ENCODE measurements at regions not wholly inside any gene's neighbourhood (a gene's known extent, or its start where the extent isn't known, plus 50 kb on each side); places are given as distances from the start of the nearest gene placed in this dataset.

DNA sequence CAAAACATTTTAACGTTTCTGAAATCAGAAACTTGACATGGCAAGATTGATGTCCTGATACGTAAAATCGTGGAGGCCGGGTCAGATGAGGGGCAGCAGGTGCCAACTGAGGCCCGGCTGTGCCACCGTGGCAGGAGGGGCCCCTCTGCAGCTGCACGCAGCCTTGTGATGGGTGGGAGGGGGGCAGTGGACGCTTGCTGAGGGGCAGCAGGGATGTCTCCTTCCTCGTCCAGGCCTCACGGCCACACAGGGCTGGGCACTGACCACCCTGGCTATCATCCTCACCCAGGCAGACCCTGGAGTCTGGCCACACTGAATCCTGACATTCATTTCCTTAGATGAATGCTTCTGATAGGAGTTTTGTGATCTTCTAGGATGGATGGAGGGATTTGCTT lies 114.7 kb downstream of the ERMARD start (continued):
- TF ChIP-seq, protein P1, sequence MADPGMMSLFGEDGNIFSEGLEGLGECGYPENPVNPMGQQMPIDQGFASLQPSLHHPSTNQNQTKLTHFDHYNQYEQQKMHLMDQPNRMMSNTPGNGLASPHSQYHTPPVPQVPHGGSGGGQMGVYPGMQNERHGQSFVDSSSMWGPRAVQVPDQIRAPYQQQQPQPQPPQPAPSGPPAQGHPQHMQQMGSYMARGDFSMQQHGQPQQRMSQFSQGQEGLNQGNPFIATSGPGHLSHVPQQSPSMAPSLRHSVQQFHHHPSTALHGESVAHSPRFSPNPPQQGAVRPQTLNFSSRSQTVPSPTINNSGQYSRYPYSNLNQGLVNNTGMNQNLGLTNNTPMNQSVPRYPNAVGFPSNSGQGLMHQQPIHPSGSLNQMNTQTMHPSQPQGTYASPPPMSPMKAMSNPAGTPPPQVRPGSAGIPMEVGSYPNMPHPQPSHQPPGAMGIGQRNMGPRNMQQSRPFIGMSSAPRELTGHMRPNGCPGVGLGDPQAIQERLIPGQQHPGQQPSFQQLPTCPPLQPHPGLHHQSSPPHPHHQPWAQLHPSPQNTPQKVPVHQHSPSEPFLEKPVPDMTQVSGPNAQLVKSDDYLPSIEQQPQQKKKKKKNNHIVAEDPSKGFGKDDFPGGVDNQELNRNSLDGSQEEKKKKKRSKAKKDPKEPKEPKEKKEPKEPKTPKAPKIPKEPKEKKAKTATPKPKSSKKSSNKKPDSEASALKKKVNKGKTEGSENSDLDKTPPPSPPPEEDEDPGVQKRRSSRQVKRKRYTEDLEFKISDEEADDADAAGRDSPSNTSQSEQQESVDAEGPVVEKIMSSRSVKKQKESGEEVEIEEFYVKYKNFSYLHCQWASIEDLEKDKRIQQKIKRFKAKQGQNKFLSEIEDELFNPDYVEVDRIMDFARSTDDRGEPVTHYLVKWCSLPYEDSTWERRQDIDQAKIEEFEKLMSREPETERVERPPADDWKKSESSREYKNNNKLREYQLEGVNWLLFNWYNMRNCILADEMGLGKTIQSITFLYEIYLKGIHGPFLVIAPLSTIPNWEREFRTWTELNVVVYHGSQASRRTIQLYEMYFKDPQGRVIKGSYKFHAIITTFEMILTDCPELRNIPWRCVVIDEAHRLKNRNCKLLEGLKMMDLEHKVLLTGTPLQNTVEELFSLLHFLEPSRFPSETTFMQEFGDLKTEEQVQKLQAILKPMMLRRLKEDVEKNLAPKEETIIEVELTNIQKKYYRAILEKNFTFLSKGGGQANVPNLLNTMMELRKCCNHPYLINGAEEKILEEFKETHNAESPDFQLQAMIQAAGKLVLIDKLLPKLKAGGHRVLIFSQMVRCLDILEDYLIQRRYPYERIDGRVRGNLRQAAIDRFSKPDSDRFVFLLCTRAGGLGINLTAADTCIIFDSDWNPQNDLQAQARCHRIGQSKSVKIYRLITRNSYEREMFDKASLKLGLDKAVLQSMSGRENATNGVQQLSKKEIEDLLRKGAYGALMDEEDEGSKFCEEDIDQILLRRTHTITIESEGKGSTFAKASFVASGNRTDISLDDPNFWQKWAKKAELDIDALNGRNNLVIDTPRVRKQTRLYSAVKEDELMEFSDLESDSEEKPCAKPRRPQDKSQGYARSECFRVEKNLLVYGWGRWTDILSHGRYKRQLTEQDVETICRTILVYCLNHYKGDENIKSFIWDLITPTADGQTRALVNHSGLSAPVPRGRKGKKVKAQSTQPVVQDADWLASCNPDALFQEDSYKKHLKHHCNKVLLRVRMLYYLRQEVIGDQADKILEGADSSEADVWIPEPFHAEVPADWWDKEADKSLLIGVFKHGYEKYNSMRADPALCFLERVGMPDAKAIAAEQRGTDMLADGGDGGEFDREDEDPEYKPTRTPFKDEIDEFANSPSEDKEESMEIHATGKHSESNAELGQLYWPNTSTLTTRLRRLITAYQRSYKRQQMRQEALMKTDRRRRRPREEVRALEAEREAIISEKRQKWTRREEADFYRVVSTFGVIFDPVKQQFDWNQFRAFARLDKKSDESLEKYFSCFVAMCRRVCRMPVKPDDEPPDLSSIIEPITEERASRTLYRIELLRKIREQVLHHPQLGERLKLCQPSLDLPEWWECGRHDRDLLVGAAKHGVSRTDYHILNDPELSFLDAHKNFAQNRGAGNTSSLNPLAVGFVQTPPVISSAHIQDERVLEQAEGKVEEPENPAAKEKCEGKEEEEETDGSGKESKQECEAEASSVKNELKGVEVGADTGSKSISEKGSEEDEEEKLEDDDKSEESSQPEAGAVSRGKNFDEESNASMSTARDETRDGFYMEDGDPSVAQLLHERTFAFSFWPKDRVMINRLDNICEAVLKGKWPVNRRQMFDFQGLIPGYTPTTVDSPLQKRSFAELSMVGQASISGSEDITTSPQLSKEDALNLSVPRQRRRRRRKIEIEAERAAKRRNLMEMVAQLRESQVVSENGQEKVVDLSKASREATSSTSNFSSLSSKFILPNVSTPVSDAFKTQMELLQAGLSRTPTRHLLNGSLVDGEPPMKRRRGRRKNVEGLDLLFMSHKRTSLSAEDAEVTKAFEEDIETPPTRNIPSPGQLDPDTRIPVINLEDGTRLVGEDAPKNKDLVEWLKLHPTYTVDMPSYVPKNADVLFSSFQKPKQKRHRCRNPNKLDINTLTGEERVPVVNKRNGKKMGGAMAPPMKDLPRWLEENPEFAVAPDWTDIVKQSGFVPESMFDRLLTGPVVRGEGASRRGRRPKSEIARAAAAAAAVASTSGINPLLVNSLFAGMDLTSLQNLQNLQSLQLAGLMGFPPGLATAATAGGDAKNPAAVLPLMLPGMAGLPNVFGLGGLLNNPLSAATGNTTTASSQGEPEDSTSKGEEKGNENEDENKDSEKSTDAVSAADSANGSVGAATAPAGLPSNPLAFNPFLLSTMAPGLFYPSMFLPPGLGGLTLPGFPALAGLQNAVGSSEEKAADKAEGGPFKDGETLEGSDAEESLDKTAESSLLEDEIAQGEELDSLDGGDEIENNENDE (IDR thresholded peaks at IDR 0.05; ENCODE audit: insufficient replicate concordance, low read length): no peak
- TF ChIP-seq, protein P2, sequence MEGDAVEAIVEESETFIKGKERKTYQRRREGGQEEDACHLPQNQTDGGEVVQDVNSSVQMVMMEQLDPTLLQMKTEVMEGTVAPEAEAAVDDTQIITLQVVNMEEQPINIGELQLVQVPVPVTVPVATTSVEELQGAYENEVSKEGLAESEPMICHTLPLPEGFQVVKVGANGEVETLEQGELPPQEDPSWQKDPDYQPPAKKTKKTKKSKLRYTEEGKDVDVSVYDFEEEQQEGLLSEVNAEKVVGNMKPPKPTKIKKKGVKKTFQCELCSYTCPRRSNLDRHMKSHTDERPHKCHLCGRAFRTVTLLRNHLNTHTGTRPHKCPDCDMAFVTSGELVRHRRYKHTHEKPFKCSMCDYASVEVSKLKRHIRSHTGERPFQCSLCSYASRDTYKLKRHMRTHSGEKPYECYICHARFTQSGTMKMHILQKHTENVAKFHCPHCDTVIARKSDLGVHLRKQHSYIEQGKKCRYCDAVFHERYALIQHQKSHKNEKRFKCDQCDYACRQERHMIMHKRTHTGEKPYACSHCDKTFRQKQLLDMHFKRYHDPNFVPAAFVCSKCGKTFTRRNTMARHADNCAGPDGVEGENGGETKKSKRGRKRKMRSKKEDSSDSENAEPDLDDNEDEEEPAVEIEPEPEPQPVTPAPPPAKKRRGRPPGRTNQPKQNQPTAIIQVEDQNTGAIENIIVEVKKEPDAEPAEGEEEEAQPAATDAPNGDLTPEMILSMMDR (IDR thresholded peaks at IDR 0.05; ENCODE audit: control extremely low read depth in 1 of 3, insufficient read depth in 1 of 3, low read depth in 1 of 3, low read length in 3 of 3): no peak
- no peak for TF ChIP-seq SP1 (IDR thresholded peaks at IDR 0.05; ENCODE audit: low read depth, low read length)
- TF ChIP-seq SIN3A (conservative IDR thresholded peaks at IDR 0.05 in 1 of 2, IDR thresholded peaks at IDR 0.05 in 1 of 2; ENCODE audit: low read depth in 1 of 2, low read length in 2 of 2): no peak
- no peak for TF ChIP-seq GTF2F1 (IDR thresholded peaks at IDR 0.05; ENCODE audit: borderline replicate concordance, low read depth, low read length)
- no peak for TF ChIP-seq BCL11A (IDR thresholded peaks at IDR 0.05; ENCODE audit: low read depth in 2 of 2, low read length in 2 of 2)
- TF ChIP-seq BACH1 (IDR thresholded peaks at IDR 0.05; ENCODE audit: low read length): no peak

Data from H1 (cell line).